ENCODE measurements at regions not wholly inside any gene's neighbourhood (a gene's known extent, or its start where the extent isn't known, plus 50 kb on each side); places are given as distances from the start of the nearest gene placed in this dataset.
A peak's percentile ranks its signal among the peaks of the same experiment; 100 is the strongest.

- DNase-seq (ENCODE audit: extremely low read depth, low read depth): peak; percentile 20
Measured at GRCh38 chr2:146666340-146666739, 1178.5 kb upstream of the ACVR2A start.

DNA sequence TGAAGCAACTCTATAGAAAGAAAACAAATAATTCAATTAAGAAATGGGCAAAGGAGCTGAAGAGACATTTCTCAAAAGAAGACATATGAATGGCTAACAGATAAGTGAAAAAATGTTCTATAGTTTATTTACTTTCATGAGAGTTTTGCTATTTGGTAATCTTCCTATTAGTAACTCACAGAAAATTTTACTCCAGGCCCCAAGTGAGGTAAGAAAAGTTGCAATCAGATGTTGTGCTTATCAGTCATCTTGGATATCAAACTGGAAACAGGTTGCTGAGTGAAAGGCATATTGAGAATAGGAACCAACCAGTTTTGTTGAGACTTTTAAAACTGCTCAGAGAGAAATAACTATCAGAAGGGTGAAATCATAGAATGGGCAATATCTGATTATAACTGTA lies 1179.0 kb upstream of the ACVR2A start:
- DNase-seq (ENCODE audit: extremely low read depth, low read depth): no peak

DNA sequence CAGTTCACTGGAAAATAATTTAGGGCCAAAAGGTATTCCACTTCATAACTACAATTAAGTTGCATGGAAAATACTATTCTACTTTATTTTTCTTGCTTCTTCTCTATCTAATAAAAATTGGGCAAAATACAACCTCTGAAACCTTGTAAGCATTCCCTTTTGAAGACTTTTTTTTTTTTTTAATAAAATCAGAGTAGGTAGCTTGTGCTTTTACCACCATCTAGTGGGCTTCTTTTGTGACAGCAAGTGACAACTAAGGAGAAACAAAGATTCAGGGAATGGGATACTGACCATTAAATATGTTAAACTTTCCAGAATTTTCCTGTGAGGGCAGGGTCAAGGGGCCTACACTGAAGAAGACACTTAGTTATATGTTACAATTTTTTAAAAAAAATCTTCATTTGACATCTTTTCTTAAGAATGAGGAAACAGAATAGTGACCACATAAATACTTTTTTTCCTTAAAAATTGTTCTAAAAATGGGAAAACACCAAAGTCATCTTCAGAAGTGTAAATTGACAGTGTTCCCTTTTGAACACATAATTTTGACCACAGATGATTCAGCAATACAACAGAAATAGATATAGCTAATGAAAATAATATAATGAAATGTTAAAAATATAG lies 1183.2 kb upstream of the ACVR2A start:
- peak; percentile 45 for DNase-seq (ENCODE audit: extremely low read depth, low read depth)

- no peak for DNase-seq (ENCODE audit: extremely low read depth, low read depth)
Measured at GRCh38 chr2:146659976-146660375, 1184.9 kb upstream of the ACVR2A start.

DNA sequence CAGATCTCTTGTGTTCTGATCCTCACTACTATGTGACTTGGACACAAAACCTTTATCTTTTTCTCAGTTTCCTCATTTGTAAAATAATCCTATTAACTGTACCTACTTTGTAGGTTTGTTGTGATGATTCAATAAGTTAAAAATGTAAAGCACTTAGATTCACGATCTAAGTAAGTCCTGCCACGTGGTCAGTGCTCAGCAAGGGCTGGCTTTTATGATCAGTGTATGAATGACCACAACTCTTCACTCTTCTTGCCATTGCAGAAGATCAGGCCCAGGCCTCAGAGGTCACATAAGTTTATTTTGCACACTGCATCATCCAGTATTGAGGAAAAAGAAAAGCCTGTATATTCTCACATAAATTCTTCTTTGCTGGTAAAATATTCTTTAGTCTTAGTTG lies 1192.5 kb upstream of the ACVR2A start:
- no peak for DNase-seq (ENCODE audit: extremely low read depth, low read depth)

DNA sequence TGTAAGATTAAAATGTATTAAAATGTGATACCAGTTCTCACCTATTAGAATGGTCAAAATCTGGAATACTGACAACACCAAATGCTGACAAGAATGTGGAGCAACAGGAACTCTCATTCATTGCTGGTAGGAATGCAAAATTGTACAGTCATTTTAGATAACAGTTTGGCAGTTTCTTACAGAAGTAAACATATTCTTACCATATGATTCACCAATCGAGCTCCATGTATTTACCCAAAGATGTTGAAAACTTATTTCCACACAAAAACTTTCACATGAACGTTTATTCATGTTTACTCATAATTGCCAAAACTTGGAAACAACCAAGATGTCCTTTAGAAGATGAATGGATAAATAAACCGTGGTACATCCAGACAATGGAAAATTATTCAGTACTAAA lies 1193.5 kb upstream of the ACVR2A start:
- no peak for DNase-seq (ENCODE audit: extremely low read depth, low read depth)

DNA sequence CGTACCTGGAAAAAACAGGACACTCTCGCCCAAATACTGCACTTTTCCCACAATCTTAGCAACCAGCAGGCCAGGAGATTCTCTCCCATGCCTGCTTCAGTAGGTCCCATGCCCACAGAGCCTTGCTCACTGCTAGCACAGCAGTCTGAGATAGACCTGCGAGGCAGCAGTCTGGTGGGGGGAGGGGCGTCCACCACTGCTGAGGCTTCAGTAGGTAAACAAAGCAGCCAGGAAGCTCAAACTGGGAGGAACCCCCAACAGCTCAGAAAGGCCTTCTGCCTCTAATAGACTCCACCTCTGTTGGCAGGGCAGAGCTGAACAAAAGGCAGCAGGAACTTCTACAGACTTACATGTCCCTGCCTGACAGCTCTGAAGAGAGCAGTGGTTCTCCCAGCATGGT lies 1202.8 kb upstream of the ACVR2A start:
- DNase-seq (ENCODE audit: extremely low read depth, low read depth): no peak

DNA sequence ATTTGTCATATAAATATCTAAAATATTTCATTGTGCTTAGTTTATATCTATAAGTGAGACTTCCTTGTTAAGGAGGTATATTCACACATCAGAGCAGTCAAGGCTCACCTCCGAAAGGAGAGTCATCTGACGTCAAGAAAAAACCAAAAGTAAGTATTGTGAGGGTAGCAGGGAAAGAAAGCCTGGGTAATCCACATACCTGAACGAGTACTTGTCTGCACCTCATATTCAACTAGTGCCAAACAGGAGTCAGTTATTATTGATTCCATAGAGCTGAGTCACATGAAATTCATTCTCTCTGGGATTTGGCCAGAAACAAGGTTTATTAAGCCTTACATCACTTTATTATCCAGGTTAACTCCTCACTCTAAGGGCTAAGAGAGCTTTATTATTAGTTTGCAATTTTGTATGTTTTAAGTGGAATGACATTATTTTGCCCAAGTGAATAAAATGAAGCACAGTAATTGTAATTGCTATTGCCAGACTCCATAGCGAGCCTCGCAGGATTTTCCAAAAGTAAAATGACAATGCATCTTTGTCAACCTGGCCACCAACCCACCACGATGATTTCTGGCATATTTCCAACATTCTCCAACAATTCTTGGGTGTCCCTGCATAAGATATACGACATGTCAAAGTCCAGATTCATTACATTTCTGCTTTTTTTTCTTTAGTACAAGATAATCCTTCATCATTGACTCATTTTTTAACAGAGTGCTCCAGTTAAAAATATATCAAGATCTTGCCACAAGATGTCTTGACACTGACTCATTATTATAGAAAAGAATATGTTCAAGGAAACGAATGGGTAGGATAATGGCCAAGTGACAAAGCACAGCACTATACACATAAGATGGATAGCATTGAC lies 1210.4 kb upstream of the ACVR2A start:
- DNase-seq (ENCODE audit: extremely low read depth, low read depth): no peak

GRCh38 chr2:146633159-146633558 lies 1211.7 kb upstream of the ACVR2A start:
- DNase-seq (ENCODE audit: extremely low read depth, low read depth): no peak

DNA sequence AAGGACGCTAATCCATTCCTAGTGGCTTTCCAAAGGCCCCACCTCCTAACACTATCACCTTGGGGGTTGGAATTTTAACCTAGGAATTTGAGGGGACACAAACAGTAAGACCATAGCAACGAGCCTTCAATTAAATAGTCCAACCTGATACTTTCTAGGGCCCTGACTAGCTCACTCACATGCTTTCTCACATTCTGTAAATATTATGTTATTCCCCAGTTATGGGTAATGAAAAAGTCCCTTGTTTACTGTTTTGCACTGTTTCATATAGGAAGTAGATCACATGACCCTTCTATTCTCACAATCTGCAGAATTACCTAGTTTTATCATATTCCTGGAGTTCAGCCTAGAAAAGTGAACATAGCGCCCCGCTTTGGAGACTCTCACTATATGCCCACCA lies 1212.1 kb upstream of the ACVR2A start:
- DNase-seq (ENCODE audit: extremely low read depth, low read depth): no peak

GRCh38 chr2:146624430-146625160 lies 1220.2 kb upstream of the ACVR2A start:
- no peak for DNase-seq (ENCODE audit: extremely low read depth, low read depth)

- no peak for DNase-seq (ENCODE audit: extremely low read depth, low read depth)
Measured at GRCh38 chr2:146623771-146624170, 1221.1 kb upstream of the ACVR2A start.

DNA sequence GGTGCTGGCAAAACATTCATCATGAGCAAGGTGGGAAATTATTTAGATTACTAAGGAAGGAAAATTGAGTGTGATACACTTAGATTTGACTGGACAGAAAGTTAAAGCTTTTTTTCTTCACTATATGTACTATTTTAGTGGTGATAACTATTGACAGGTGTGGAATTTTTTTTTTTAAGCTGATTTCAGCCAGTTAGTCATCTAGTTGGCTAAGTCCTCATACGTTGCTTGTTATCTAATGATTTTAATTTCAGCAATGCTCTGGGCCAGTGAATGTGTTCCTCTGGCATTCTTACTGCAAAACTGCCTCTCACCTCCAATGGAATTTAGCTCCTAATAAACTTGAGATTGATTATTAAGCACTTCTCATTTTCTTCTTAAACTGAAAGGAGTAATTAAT lies 1223.2 kb upstream of the ACVR2A start:
- no peak for DNase-seq (ENCODE audit: extremely low read depth, low read depth)

GRCh38 chr2:146615778-146616177 lies 1229.1 kb upstream of the ACVR2A start:
- DNase-seq (ENCODE audit: extremely low read depth, low read depth): no peak

- DNase-seq (ENCODE audit: extremely low read depth, low read depth): no peak
Measured at GRCh38 chr2:146608490-146608889, 1236.3 kb upstream of the ACVR2A start.

DNA sequence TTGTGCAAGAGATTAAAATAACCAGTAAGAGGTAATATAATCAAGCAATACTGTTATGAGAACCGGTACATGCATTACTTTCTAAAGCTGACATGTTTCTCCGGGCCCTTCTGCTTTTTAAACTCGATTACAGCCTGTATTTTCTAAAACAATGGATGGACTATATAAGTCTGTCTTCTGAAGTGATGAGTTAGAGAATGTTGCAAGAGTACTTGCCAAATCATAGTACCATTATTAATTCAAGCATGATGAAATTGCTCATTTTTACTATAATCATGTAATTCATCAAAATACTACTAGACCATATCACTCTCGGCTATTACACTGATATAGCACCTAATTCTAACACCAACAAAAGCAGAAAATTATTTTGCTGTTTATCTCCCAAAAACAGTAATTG lies 1240.3 kb upstream of the ACVR2A start:
- DNase-seq (ENCODE audit: extremely low read depth, low read depth): no peak

- no peak for DNase-seq (ENCODE audit: extremely low read depth, low read depth)
Measured at GRCh38 chr2:146602856-146603255, 1242.0 kb upstream of the ACVR2A start.

DNA sequence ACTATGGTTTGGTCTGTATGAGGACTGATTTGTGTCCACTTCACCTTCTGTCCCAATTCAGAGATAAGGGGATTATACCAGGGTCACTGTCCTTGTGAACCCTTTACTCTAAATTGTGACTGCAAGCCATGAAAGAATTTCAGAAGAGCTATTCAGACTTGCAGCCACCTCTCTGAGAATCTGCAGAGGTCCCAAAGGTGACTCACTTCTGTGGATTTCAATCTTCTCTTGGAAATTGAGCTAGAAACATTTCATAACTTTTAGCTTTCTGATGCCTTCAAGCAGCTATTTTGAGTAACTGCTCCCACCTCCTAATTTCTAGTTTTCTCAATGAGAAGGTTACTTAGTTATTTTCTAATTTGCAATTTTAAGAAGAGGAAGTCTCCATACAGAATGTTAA lies 1242.4 kb upstream of the ACVR2A start:
- no peak for DNase-seq (ENCODE audit: extremely low read depth, low read depth)

GRCh38 chr2:146598791-146599190 lies 1246.0 kb upstream of the ACVR2A start:
- no peak for DNase-seq (ENCODE audit: extremely low read depth, low read depth)

DNA sequence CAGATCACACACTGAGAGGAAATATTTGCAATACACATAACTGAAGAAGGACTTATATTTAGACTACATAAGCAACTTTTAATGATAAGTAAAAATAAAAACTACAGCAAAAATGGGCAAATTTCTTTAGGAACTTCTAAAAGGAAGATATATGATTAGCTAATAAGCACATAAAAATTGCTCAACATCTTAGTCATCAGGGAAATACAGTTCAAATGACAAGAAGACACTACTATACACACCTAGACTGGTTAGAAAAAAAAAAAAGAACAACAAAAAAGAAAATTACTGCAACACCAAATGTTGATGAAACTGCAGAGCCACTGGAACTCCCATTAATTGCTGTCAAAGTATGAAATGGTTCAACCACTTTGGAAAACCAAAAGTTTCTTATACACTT lies 1247.5 kb upstream of the ACVR2A start:
- DNase-seq (ENCODE audit: extremely low read depth, low read depth): no peak

GRCh38 chr2:146591908-146592307 lies 1252.9 kb upstream of the ACVR2A start:
- no peak for DNase-seq (ENCODE audit: extremely low read depth, low read depth)

DNA sequence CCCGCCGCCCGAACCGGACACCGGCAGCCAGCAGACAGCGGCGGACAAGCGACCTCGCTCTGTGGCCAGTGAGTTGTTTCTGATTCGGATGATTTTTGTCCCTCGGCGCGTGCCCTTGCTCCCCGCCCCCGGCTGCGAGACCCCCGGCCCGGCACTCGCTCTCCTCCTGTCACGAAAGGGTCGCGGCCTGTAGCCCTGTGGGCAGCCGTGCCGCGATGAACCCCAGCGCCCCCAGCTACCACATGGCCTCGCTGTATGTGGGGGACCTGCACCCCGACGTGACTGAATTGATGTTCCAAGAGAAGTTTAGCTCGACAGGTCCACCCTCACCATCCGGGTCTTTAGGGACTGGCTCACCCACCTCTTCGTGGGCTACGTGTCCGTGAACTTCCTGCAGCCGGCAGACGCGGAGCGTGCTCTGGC lies 1257.5 kb upstream of the ACVR2A start:
- no peak for DNase-seq (ENCODE audit: extremely low read depth, low read depth)

All from NCI-H460 (cell line).